Posterior cingulate gyrus (tissue), 11 donors: ENCODE measurements at regions not wholly inside any gene's neighbourhood (a gene's known extent, or its start where the extent isn't known, plus 50 kb on each side); places are given as distances from the start of the nearest gene placed in this dataset.
"Not testable (repeated sequence)": the region's sequence is repeated elsewhere in the genome, so short reads cannot be mapped to it uniquely, and the experiment has no call there.

Experiments
- DNase-seq, 10 donors: peaks; one replicate each; pipeline versions ENCODE4 v3.0.0 to v3.0.0-alpha.2; 2020 to 2021; ENCODE audit warnings: mixed read lengths in 3 of 10
- intact Hi-C: fragments of 100-400 bp; cut with DNase I; formaldehyde crosslinking; loops from one replicate; pipeline ENCODE4 v1.15.1; 2023

DNA sequence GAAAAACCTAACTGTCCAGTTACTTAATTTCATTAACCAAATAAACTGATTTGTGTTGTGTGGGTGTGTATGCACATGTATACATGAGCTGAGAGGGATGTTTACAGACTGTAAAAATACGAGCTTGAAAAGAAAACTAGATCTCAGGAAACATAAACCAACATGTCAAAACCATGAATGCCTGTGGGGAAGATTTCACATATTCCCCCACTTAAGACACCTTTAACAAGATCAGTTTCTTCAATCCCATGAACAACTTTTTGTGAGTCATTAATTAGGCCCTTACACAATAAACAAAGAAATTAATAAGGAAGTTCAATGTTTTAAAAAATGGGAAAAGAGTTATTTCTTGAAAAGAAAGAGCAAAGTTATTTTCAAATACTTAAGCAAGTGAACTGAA lies 170.8 kb downstream of the ZNF674 start:
- intact Hi-C loops = no loop called here
- no peak for DNase-seq

DNA sequence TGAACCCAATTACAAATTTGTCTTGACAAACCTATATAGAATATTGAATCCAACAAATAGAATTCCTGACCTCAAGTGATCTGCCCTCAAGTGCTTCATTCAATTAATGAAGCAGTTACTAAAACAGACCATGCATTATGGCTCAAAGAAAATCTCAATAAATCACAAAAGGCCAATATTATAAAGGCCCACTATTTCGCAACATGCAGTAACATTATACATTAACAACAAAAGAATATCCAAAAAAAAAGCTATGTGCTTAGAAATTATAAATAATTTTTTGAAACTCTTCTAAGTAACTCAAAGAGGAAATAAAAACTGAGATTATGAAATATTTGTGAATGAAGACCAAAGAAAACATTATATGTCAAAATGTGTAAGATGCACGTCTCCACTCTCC lies 177.7 kb downstream of the ZNF674 start:
- intact Hi-C loops = no loop called here
- no peak for DNase-seq

DNA sequence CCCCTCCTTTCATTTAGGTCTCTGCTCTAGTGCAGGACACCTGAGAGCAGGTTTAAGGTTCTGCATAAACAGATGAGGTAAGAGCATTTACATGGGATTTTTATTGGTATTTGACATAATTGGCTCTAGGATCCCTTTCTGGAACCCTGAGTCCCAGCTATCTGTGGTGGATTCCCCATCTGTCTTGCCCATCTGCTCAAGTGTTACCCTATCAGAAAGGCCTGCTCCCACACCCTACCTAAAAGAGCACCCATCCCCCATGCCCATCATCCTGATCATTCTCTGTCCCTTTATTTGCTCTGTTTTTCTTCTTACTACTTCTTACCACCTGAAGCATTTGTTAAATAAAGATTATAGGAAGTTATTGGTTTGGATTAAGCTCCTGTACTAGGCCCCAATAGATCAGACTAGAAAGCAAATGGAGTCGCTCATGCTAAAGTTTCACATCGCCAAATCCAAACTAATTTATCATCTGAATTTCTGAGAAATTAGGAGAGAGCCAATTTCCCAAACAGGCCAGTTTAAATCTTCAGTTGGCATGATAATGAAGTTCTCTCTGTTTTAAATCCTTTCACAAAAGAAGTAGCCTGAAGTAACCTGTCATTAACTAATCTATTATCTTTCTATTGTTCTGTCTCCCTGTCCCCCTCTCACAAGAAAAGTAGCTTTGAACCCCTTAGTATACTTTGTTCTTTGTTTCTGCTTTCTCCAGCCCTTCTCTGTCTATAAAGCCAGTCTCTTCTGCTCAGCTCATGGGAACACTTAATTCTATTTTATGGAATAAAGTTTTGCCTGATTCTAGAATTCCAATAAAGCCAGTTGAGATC lies 178.6 kb downstream of the ZNF674 start:
- DNase-seq = no peak
- intact Hi-C loops = no loop called here

DNA sequence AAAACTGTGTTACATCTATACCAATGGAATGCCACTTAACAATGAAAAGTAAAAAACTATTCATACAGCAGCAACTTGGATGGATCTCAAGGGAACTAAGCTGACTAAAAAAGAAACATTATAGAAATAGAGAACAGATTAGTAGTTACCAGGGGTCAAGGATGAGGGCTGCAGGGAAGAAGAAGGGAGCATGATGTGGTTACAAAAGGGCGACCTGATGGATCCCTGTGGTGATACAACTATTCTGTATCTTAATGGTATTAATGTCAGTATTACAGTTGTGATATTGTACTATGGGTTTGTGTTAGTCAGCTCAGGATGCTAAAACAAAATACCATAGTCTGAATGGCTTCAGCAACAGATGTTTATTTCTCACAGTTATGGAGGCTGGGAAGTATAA lies 190.7 kb downstream of the ZNF674 start:
- DNase-seq = no peak
- intact Hi-C loops = no loop called here

DNA sequence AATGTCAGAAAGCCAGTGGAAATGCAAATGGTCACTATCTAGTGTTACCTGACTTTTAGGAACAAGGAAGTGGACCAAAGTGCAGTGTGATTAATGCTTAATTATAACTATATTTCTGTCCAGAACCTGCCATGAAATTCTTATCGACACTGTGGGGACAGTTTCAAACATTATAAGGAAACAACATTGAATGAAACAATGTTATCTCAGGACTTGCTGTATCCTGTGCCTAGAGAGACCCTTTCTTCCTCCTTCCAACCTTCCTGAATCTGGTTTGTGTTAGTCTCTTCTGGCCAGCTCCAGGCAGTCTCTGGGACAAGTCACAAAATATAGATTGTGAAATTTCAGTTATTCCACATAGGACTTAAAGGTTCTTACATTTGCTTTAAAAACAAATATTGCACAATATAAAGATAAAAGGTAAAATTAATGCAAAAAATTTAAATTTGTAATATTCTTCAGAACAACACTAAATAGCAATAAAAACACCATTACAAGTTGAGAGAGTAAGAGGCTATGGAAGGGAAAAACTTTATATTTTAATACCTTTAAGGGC lies 203.4 kb downstream of the ZNF674 start:
- intact Hi-C loops = no loop called here
- DNase-seq = no peak

DNA sequence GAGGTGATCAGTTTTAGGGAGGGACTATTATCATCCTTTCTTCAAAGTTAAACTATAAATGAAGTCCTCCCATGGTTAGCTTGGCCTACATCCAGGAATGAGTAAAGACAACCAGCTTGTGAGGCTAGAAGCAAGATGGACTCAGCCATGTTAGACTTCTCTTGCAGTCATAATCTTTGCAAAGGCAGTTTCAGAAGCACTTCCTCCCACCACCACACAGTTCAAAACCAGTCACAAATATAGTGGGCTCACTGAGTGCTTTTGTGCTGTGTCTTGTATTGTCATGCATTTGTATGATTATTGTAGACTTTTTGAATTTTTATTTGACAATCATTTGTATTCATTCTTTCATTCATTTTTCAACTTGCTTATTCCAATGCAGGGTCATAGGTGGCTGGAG lies 204.5 kb downstream of the ZNF674 start:
- intact Hi-C loops = no loop called here
- DNase-seq = no peak

DNA sequence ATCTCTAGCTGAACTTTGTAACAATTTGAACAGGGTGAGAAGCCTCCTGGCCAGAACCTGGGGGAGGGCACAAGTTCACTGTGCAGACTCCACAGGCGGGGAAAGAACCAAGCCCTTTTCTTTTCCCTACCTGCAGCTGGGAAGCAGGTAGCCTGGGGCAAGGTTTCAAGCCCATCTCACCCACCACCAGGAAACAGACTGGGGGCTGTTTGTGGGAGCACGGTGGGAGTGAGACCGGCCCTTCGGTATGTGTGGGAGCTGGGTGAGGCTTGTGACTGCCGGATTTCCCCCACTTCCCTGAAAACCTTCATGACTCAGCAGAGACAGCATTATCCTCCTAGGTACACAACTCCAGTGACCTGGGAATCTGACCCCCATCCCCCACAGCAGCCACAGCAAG lies 211.7 kb downstream of the ZNF674 start:
- intact Hi-C loops = no loop called here
- DNase-seq = no peak

DNA sequence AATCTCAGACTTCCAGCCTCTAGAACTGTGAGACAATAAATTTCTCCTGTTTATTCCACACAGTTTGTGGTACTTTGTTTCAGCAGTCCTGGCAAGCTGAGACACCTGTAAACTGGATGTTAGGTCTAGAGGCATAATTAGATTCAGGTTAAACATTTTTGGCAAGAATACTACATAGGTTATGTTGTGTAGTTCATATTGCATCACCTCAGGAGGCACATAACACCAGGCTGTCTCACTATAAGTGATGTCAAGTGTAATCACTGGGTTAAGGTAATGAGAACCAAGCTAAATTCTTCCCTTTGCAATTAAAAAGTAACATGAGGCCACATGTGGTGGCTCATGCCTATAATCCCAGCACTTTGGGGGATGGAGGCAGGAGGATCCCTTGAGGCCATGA lies 214.2 kb downstream of the ZNF674 start:
- DNase-seq = no peak
- intact Hi-C loops = no loop called here

DNA sequence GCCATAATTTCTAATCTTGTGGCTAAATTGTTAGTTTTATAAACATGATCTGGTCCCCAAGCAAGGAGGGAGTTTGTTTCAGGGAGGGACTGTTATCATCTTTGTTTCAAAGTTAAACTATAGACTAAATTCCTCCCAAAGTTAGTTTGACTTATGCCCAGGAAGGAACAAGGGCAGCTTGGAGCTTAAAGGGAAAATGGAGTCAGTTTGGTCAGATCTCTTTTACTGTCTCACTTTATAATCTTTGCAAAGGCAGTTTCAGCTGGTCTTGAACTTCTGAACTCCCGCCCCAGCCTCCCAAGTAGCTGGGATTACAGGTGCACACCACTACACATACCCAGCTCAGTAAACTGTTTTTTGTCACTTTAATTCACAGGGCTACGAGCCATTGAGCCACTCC lies 214.7 kb downstream of the ZNF674 start:
- intact Hi-C loops = no loop called here
- no peak for DNase-seq

DNA sequence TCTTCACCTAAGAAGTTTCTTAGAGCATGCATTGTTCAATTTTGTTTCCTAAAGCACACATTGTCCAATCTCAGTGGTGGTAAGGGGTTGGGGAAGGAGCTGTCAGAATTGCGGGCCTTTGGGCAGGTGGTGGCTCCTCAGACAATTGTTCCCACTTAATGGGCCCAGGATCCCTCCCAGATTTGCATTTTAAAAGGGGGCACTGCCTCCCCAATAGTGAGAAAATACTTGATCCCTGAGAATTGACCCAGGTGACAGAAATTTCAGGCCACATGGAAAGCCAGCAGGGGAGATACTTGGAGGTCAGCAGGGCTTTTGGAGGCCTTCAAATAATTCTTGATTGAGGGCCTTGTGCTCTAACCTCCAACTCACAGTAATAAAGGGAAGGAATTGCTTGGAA lies 217.1 kb downstream of the ZNF674 start:
- DNase-seq = no peak
- intact Hi-C loops = no loop called here

DNA sequence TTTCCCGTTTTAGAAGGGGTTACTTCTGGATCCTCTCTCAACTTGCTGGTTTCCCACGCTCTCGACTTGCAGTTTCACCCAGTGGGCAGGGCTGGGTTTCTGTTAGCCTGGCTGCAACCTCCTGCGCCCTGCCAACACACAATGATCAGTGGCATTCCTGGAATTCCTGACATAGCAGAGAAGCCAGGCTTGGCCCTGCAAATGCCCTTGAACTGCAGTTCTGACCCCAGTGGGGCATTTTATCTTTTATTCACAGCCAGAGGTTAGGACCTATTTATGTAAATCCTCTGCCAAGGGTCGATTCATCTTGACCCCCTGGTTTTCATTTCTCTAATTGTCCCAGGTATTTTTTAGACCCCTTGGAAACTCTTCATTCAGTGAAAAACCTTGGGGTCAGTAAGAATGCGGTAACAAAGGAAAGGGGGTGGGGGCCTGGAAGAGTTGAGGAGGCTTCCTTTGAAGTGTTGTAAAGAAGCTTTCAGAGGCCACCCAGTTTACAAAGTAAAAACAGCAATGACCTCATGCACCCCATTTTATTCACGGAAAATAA lies 217.6 kb downstream of the ZNF674 start:
- DNase-seq = no peak
- intact Hi-C loops = no loop called here

DNA sequence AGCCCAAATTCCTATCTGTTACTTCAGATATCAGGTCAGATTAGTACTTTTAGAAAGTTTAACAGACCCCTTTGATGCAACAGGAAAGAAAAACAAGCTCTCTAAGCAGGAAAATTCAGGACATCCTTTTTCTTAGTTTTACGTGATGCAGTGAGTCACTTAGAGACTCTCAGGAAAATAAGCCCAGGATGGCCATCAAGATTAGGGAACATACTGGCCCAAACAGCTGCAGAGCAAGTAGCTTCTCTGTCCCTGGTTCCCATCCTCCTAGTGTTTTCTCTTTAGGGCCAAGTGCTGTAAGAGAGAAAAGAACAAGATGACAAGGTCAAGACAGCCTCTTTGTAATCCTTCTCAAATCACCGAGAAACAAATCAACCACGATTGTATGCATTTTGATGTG lies 219.1 kb downstream of the ZNF674 start:
- intact Hi-C loops = no loop called here
- no peak for DNase-seq

DNA sequence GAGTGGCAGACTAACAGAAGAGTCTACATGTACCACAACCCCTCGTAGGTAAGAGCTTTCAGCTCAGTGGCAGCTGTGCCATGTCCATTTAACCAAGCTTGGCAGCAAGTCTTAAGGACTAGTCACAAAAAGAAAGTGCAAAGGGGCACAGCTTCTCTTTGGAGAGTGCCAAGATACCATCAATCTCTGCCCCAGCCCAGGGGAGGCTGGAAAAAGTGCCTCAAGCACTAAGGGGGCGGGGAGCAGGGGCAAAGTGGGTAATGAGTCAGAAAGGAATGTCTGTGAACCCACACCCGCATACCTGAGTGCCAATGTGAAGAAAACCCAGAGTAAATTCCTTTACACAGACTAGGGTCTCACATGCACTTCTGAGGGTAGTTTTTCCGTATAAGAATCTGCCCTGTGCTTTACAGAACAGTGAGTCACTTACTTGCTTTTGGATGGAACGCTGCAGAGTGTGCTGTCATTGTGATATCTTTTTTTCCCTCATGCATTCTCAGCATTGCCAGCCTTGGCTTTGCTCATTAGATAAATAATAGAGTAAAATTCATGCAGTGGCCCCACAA lies 219.8 kb downstream of the ZNF674 start:
- DNase-seq = no peak
- intact Hi-C loops = no loop called here

DNA sequence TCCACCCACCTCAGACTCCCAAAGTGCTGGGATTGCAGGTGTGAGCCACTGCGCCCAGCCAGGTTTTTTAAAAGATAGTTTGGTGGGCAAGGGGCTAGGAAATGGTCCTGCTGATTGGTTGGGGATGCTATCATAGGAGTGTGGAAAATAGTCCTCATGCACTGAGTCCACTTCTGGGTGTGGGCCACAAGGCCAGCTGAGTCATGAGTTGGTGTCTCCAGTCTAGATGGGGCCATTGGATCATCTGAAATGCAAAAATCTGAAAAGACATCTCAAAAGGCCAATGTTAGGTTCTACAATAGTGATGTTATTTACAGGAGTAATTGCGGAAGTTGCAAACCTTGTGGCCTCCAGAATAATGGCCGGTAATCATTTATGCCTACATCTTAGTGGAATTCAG lies 221.1 kb downstream of the ZNF674 start:
- no peak for DNase-seq
- intact Hi-C loops = no loop called here

DNA sequence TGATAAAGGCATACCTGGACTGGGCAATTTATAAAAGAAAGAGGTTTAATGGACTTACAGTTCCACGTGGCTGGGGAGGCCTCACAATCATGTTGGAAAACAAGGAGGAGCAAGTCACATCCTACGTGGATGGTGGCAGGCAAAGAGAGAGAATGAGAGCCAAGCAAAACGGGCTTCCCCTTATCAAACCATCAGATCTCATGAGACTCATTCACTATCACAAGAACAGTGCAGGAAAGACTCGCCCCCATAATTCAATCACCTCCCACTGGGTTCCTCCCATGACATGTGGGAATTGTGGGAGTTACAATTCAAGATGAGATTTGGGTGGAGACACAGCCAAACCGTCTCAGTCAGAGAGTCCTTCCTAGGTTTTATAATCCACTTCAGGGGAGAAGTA lies 222.3 kb downstream of the ZNF674 start:
- intact Hi-C loops, DNase-seq: not testable (repeated sequence)

DNA sequence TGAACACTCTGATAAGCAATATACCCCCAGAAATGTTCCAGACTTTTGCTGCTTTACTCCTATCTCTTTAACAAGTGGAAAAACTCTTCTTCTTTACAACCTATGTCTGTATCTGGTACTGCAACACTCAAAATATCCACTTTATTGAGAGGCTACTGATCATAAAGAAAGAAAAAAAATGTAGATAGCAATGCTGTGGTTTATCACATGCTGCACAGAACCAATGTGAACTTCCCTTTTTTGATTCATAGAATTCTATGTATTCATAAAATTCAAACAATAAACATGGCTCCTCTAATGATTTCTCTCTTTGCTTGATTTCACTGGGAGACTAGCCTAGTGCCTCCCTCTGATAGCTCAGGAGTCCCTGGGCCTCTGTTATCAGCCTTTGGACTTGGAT lies 223.5 kb downstream of the ZNF674 start:
- intact Hi-C loops = no loop called here
- DNase-seq = no peak

DNA sequence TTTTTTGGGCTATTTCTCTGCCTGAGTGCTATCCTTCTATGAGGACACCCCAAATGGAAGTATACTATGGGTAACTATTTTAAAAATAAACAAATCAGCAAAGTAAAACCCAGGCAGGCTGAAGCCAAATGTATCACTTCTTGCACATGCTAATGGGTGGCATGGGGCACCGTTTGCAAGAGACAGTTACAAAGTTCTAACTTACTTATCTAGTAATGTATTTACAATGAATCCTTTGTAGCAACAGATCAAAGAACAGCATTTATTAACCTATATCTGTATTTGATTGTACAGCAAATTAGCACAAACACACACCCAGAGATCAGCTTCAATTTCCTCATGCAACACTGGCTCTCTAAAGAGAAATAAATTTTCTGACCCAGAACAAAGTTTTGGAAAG lies 225.5 kb downstream of the ZNF674 start:
- no peak for DNase-seq
- intact Hi-C loops = no loop called here

DNA sequence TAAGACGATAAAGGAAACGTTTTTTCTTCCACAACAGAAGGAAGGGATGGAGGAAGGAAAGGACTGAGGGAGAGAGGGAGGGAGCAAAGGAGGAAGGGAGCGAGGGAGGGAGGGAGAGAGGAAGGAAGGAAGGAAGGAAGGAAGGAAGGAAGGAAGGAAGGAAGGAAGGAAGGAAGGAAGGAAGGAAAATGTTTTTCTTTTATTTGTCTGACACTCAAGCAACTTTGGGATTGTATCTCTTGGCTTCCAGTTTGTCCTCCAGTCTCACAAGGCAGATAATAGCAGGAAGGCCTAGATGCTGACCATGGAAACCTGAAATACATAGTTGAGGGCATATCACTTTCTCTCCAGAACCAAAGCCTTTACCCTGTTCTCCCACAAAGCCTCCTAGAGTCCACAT lies 226.7 kb downstream of the ZNF674 start:
- DNase-seq = no peak
- intact Hi-C loops = no loop called here

DNA sequence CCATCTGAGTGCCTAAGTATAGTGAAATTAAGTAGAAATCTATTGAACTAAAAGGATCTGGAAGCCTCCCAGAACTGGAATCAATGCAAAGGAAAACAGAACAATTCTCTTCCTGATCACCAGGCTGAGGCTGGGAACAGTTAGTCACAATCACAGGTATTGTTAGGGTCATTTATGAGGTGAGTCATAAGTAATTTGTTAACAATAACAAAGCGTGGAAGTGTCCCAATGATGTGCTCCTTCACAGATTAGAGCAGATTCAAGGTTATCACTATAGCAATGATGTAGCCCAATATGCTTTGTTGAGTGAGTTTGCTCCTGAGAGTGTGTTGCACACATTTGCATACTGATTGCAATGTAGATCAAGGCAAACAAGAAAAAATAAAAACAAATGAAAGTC lies 228.1 kb downstream of the ZNF674 start:
- DNase-seq = no peak
- intact Hi-C loops = no loop called here

DNA sequence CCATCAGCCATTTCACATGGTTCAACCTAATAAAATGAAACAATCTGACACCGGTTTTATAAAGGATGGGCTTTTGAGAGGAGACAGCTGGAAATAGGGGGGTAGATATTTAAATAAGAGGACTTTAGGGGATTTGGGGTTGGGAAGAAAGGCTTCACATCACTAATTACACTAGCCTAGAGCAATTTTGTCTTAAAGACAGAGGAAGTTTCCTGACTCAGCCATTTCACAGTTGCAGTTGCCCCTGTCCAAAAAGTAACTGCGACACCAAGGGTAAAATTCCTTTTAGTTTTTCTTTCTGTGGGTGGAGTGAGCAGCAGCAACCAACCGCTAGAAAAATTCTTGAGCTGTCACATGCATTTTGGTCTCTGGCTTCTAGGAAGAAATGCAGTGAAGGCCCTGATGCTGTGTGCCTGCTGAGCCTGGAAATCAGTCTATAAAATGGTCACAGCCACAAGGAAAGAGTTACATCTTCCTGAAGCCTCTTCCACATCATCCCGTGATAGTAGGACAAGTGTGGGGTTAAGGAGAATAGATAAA lies 233.6 kb downstream of the ZNF674 start:
- intact Hi-C loops = no loop called here
- DNase-seq = no peak

DNA sequence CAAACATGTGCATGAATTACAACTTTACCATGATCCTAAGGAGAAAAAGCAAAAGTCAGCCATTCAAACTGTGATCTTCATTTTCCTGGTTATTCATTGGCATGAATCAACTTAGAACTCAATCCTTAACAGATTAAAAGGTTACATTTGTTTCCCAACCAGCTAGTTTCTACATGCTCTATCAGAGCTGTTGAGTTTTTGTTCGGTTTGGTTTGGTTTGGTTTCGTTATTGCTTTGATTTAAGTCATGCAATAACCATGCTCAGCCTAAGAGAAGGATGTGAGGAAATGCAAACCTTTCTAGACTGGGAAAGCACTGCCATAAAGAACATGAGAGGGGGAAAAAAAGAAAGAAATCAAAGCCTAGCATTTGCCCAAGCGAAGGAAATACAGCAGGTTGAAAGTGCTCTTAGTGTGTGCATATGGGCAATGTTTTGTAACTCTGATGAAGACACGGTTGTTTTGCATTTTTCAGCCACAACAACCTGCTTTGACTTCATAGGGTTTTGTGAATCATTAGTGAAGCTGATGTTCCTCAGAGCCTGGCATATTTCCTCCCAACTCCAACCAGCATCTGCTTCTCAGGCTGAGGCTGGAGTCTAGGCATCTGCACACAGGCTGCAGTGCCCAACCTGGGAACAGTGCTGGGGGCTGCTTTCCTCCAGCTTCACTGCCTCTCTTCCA lies 234.3 kb downstream of the ZNF674 start:
- intact Hi-C loops = no loop called here
- no peak for DNase-seq
